ENCODE measurements at regions not wholly inside any gene's neighbourhood (a gene's known extent, or its start where the extent isn't known, plus 50 kb on each side); places are given as distances from the start of the nearest gene placed in this dataset.

DNA sequence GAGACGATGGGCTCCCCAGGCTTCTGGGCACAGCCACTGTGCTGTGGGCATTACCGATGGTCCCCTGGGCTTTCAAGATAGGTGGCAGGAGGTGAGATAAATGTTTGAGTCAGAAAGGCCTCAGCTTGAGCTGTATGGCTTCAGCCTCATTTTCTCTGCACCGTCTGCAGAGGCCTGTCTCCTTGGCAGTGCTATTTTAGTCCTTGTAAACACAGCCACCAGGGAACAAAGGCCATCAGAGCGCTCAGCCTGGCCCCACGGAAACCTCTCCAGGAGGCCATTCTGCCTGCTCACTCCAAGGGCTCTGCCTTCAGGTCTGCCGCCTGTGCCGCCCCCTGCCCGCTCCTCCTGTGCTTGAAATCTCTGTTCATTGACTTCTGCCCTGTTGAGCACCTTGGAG lies 1424.9 kb downstream of the TBC1D22A start:
- H3K4me1 ChIP-seq (ENCODE audit: control insufficient read depth in 1 of 2, low read depth in 2 of 2), result no peaks in the 10 kb centered on the region
- H3K27ac ChIP-seq, result no peak overlapping the region
- DNase-seq (ENCODE audit: low spot score), result no peak
- TF ChIP-seq, protein P1, sequence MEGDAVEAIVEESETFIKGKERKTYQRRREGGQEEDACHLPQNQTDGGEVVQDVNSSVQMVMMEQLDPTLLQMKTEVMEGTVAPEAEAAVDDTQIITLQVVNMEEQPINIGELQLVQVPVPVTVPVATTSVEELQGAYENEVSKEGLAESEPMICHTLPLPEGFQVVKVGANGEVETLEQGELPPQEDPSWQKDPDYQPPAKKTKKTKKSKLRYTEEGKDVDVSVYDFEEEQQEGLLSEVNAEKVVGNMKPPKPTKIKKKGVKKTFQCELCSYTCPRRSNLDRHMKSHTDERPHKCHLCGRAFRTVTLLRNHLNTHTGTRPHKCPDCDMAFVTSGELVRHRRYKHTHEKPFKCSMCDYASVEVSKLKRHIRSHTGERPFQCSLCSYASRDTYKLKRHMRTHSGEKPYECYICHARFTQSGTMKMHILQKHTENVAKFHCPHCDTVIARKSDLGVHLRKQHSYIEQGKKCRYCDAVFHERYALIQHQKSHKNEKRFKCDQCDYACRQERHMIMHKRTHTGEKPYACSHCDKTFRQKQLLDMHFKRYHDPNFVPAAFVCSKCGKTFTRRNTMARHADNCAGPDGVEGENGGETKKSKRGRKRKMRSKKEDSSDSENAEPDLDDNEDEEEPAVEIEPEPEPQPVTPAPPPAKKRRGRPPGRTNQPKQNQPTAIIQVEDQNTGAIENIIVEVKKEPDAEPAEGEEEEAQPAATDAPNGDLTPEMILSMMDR (IDR thresholded peaks at IDR 0.05), result no peak
- no peak for ATAC-seq (ENCODE audit: insufficient number of reproducible peaks, low FRiP score, low read depth)
- H3K27me3 ChIP-seq (replicated peaks; ENCODE audit: insufficient read depth), result no peaks in the 10 kb centered on the region
- no peaks in the 10 kb centered on the region for H3K36me3 ChIP-seq
- no peak overlapping the region for H3K4me3 ChIP-seq
- peaks cover 3% of the 10 kb centered on the region for H3K9me3 ChIP-seq

DNA sequence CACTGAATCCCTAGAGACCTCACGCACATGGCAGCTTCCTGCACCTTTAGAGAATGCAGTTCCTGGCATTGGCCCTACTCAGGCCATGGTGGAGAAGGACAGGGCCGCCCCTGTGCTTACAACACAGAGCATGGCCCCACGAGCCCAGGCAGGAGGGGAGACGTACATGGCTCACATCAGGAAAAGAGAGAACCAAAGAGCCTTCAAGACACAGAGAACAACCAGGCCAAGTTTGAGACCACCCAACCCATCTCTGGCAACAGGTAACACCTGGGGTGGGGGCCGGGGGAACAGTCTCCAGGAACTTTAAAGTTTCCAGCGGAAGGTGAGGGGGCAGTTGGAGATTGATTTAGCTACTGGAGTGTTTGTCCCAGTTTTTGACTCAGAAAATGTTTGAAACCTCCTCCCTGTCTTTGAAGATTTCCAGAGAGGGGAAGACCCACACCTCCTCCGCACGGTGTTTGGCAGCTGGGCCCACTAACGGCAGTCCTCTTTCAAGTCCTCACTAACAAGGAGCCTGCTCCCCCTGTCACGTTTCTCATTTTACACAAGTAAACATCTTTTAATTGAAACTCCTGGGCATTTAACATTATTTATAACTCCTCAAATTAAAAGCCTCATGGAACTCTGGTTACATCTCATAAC lies 1423.8 kb downstream of the TBC1D22A start:
- ATAC-seq (ENCODE audit: insufficient number of reproducible peaks, low FRiP score, low read depth) (no peak), DNase-seq (ENCODE audit: low spot score) (no peak)
- peaks cover 3% of the 10 kb centered on the region for H3K9me3 ChIP-seq
- H3K27me3 ChIP-seq (replicated peaks; ENCODE audit: insufficient read depth), result no peaks in the 10 kb centered on the region
- no peak overlapping the region for H3K27ac ChIP-seq
- H3K4me3 ChIP-seq, result no peak overlapping the region
- no peaks in the 10 kb centered on the region for H3K36me3 ChIP-seq
- TF ChIP-seq, protein P1 (IDR thresholded peaks at IDR 0.05), result no peak
- no peaks in the 10 kb centered on the region for H3K4me1 ChIP-seq (ENCODE audit: control insufficient read depth in 1 of 2, low read depth in 2 of 2)

DNA sequence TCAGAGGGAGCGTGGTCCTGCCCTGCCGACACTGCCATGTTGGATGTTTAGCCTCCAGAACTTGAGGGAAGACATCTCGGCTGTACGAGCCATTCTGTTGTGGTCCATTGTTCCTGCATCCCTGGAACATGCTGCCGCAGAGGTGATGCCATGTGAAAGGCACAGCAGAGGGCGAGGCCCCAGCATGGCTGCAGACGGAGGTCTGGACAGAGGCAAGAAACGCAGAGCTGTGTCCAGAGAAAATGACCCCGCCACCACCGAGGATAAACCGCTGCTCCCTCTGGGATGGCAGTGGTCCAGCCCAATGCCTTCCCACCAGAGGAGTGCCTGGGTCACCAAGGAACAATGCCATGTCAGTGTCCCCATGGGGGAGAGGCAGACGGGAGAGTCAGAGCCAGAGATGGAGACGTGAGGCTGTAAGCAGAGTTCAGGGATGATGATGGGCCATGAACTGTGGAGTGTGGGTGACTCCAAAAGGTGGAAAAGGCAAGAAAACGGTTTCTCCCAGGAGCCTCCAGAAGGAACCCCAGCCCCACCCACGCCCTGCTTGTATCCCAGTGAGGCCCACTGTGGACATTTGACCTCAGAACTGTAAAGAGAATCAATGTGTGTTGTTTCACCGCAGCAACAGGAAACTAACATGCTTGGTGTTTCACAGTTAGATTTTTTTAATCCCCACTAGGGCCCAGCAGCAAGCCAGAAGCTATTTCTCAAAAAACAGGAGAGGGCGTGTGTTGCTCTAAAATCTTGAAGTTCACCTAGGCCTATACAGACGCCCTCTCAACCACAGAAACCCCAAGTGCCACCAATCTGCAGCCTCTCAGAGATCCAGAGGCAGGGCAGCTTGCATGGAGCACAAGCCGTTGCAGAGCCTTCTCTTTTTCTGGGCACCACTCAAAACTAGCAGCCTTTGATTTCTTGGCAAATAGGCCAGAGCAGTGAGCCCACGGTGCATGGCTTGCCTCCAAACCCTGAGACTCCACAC lies 1422.9 kb downstream of the TBC1D22A start:
- H3K4me1 ChIP-seq (ENCODE audit: control insufficient read depth in 1 of 2, low read depth in 2 of 2), result no peaks in the 10 kb centered on the region
- H3K4me3 ChIP-seq, result no peak overlapping the region
- TF ChIP-seq, protein P1 (IDR thresholded peaks at IDR 0.05), result no peak
- H3K9me3 ChIP-seq, result peaks cover 3% of the 10 kb centered on the region
- ATAC-seq (ENCODE audit: insufficient number of reproducible peaks, low FRiP score, low read depth) (no peak), DNase-seq (ENCODE audit: low spot score) (no peak)
- no peaks in the 10 kb centered on the region for H3K36me3 ChIP-seq
- no peaks in the 10 kb centered on the region for H3K27me3 ChIP-seq (replicated peaks; ENCODE audit: insufficient read depth)
- H3K27ac ChIP-seq, result no peak overlapping the region

DNA sequence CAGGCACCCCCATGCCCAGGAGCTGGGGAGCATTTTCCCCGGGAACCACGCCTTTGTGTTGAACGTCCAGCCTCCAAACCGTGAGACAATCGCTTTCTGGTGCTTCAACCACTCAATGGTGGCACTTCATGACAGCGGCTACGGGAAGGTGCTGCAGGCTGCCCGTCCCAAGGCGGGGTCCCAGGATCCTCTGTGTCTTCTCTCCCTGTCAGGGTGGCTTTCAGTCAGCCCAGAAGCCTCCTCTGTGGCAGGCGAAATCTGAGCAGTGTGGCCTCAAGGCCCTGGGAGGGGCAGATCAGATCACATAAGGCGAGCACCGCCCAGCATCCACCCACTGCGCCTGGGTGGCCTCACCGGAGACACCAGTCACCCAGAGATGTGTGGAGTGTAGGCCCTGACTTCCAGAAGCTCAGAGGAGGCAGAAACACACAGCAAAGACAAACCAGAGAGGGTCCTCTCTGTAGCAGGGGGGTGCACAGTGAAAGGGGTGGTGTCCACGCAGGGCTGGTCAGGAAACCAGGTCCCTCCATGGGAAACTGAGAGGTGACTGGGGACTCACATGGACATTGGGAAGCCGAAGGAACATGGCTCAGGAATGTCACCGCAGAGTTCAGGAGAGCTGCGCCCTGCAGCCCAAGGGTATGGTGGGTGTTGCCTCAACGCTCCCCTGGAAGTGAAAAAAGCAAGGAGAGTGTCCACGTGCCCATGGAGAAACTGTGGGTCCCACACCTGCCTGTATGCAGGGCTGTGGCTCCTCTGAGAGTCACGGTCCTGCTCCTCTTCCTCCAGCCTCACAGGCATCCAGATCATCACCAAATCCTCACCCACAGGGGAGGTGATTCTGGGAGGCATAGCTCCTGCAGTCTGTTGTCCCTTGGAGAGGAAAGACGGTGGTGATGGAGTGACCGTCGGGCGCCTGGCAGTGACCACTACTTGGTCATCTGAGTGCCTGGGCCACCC lies 1420.7 kb downstream of the TBC1D22A start:
- DNase-seq (ENCODE audit: low spot score) (no peak), ATAC-seq (ENCODE audit: insufficient number of reproducible peaks, low FRiP score, low read depth) (no peak)
- Histone ChIP-seq H3K36me3 (no peaks in the 10 kb centered on the region), H3K4me1 (ENCODE audit: control insufficient read depth in 1 of 2, low read depth in 2 of 2) (no peaks in the 10 kb centered on the region), H3K4me3 (no peak overlapping the region), H3K27ac (no peak overlapping the region), H3K27me3 (replicated peaks; ENCODE audit: insufficient read depth) (no peaks in the 10 kb centered on the region), H3K9me3 (no peaks in the 10 kb centered on the region)
- TF ChIP-seq, protein P1 (IDR thresholded peaks at IDR 0.05), result no peak
